ENCODE measurements at regions not wholly inside any gene's neighbourhood (a gene's known extent, or its start where the extent isn't known, plus 50 kb on each side); places are given as distances from the start of the nearest gene placed in this dataset.

GRCh38 chr14:71319666-71320065 is 412.4 kb downstream of the PCNX1 start:
- DNase-seq, result no peak
- Histone ChIP-seq H4K5ac (ENCODE audit: insufficient read length, low read depth, low read length) (no peak overlapping the region), H4K20me1 (ENCODE audit: control insufficient read depth, insufficient read depth, insufficient read length) (no peaks in the 10 kb centered on the region), H3K23me2 (ENCODE audit: insufficient read length, low read depth, low read length, poor library complexity, severe bottlenecking) (peaks cover 10% of the 10 kb centered on the region), H3K9me3 (ENCODE audit: control insufficient read depth, low read depth, low read length) (no peaks in the 10 kb centered on the region), H3K79me1 (ENCODE audit: insufficient read depth, low read depth, low read length, poor library complexity, severe bottlenecking) (no peaks in the 10 kb centered on the region), H3K14ac (ENCODE audit: insufficient read depth, low read length) (no peak overlapping the region), H3K4me1 (ENCODE audit: insufficient read depth, low read length) (peaks cover 4% of the 10 kb centered on the region; the same call in 1 of the 2 replicates), H3K27me3 (ENCODE audit: insufficient read depth, low read length) (no peaks in the 10 kb centered on the region), H3K9ac (ENCODE audit: extremely low read depth, insufficient read length, low read length) (peak overlapping the region; percentile 49), H2BK12ac (ENCODE audit: insufficient read length, low read depth, low read length) (no peak overlapping the region), H2AFZ (ENCODE audit: low read length) (no peak overlapping the region), H4K8ac (replicated peaks; ENCODE audit: insufficient read length, low read depth, low read length) (no peak overlapping the region), H3T11ph (ENCODE audit: low read length) (no peak overlapping the region), H3K4me2 (ENCODE audit: insufficient read depth, insufficient read length, low read length) (peak overlapping the region; percentile 99), H2AK5ac (ENCODE audit: insufficient read length, low read length) (no peak overlapping the region), H2BK120ac (ENCODE audit: low read depth, low read length, poor library complexity, severe bottlenecking) (no peak overlapping the region), H3K23ac (ENCODE audit: insufficient read length, low read depth, low read length) (no peak overlapping the region), H3K4ac (ENCODE audit: low read depth, low read length) (no peak overlapping the region), H3K18ac (ENCODE audit: insufficient read length, low read depth, low read length) (no peak overlapping the region), H2BK15ac (ENCODE audit: low read depth, low read length) (no peak overlapping the region), H2BK20ac (ENCODE audit: low read depth, low read length, poor library complexity, severe bottlenecking) (no peak overlapping the region), H3K79me2 (ENCODE audit: insufficient read depth, low read length) (peaks cover 5% of the 10 kb centered on the region; the same call in 1 of the 2 replicates), H3K27ac (ENCODE audit: insufficient read length, low read depth, low read length) (no peak overlapping the region), H3K56ac (ENCODE audit: insufficient read length, low read depth, low read length) (no peak overlapping the region), H2BK5ac (ENCODE audit: insufficient read length, low read length) (no peak overlapping the region), H4K91ac (ENCODE audit: insufficient read length, low read depth, low read length) (no peak overlapping the region)
- H3K36me3 Mint-ChIP-seq (ENCODE audit: insufficient read depth in 1 of 3, low read depth in 3 of 3), result peaks cover 0 to 1% (median 0%) of the 10 kb centered on the region in 3 experiments; a peak in 2 of 7 replicates
- peaks cover 35 to 40% of the 10 kb centered on the region in 2 experiments for H3K4me1 Mint-ChIP-seq
- no CpG with 5 or more reads among the region's 5 CpGs for WGBS (ENCODE audit: extremely low coverage, insufficient read length, low lambda C conversion rate)
- H3K27me3 Mint-ChIP-seq (ENCODE audit: low read depth), result no peaks in the 10 kb centered on the region; the same call in 1 of the 2 replicates
- no peaks in the 10 kb centered on the region; a peak in 1 of 5 replicates for H3K9me3 Mint-ChIP-seq
- peak overlapping the region; percentile 92 to 93 for H3K4me3 Mint-ChIP-seq
- peak overlapping the region; percentile 24 to 78 (median 70); a peak in 4 of 7 replicates for H3K27ac Mint-ChIP-seq
- no peak for TF ChIP-seq CTCF (conservative IDR thresholded peaks at IDR 0.05)
